ENCODE measurements at regions not wholly inside any gene's neighbourhood (a gene's known extent, or its start where the extent isn't known, plus 50 kb on each side); places are given as distances from the start of the nearest gene placed in this dataset.

DNA sequence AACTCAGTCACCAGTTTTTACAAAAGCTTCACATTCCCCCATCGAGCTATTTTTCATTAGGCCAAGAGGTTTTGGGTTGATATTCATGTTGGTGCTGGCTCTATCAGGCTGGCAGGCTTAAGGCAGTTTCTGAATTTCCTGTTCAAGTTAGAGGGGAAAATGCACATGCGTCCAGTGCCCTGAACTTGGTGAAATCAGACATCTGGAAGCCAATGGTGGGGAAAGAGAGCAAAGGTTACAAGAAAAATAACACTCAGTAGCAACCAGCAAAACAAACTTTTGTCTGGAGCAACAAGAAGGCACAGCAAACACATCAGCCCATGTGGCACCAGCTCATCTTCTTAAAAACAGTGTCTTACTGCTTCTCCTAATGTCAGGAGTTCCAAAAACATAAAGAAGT lies 155.6 kb upstream of the TSC22D2 start:
- TF ChIP-seq SUZ12 (IDR thresholded peaks at IDR 0.05; ENCODE audit: extremely low read depth, insufficient read depth, insufficient read length) (no peak), YY1 (IDR thresholded peaks at IDR 0.05; ENCODE audit: insufficient read depth, insufficient read length) (no peak), ZNF274 (IDR thresholded peaks at IDR 0.05; ENCODE audit: low read depth, low read length) (no peak)
- no peak for DNase-seq (ENCODE audit: low read depth, low spot score)
- Histone ChIP-seq H3K9ac (ENCODE audit: insufficient read length, low read depth) (no peak overlapping the region), H3K27me3 (ENCODE audit: insufficient read depth, insufficient read length) (no peaks in the 10 kb centered on the region), H3K4me3 (ENCODE audit: insufficient read length, low read depth) (no peak overlapping the region), H3K36me3 (ENCODE audit: insufficient read depth, insufficient read length, low read length) (no peaks in the 10 kb centered on the region), H3K9me3 (ENCODE audit: insufficient read depth, low read length) (no peaks in the 10 kb centered on the region), H3K4me1 (ENCODE audit: insufficient read depth, insufficient read length) (no peaks in the 10 kb centered on the region)

DNA sequence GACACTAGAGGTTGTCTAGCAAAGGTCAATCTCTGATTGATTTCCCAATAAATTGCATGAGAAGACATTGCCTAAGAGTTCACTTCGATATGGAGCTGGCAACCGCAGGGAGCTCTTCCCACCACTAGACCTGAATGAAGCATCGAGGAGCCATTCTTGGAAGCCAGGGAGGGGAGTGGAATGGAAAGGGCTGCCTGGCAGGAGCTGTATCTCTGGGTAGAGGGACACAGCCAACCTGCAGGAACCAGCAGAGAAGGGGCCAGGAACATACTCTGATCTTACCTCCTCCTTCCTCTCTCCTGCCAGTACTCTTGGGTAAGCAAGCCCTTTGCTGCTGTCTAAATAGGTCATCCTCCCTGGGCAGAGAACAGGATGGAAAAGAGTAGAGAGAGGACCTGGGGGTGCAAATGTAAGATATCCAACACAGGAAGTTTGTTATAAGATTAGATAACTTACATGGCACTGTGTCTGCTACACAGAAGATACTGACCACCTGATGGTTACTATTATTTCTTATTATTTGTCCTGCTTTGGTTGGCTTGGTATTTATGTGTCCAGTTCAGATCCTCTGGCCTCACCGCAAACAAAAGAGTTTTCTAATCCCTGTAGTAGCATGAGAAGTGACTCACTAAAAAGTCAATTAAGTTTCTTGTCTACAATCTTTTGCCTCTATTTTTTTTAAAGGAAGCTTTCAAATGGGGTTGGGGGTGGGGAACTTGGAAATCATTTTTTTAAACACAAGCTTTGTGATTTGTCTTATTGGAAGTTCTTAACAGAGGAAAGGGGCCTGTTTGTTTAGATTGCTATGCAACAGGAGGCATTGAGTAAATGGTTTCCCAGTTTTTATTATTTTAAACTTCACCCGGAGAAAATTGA lies 156.7 kb upstream of the TSC22D2 start:
- Histone ChIP-seq H3K27me3 (ENCODE audit: insufficient read depth, insufficient read length) (no peaks in the 10 kb centered on the region), H3K36me3 (ENCODE audit: insufficient read depth, insufficient read length, low read length) (no peaks in the 10 kb centered on the region), H3K9me3 (ENCODE audit: insufficient read depth, low read length) (no peaks in the 10 kb centered on the region), H3K9ac (ENCODE audit: insufficient read length, low read depth) (no peak overlapping the region), H3K4me1 (ENCODE audit: insufficient read depth, insufficient read length) (no peaks in the 10 kb centered on the region), H3K4me3 (ENCODE audit: insufficient read length, low read depth) (no peak overlapping the region)
- TF ChIP-seq YY1 (IDR thresholded peaks at IDR 0.05; ENCODE audit: insufficient read depth, insufficient read length) (no peak), ZNF274 (IDR thresholded peaks at IDR 0.05; ENCODE audit: low read depth, low read length) (no peak), SUZ12 (IDR thresholded peaks at IDR 0.05; ENCODE audit: extremely low read depth, insufficient read depth, insufficient read length) (no peak)
- no peak for DNase-seq (ENCODE audit: low read depth, low spot score)

DNA sequence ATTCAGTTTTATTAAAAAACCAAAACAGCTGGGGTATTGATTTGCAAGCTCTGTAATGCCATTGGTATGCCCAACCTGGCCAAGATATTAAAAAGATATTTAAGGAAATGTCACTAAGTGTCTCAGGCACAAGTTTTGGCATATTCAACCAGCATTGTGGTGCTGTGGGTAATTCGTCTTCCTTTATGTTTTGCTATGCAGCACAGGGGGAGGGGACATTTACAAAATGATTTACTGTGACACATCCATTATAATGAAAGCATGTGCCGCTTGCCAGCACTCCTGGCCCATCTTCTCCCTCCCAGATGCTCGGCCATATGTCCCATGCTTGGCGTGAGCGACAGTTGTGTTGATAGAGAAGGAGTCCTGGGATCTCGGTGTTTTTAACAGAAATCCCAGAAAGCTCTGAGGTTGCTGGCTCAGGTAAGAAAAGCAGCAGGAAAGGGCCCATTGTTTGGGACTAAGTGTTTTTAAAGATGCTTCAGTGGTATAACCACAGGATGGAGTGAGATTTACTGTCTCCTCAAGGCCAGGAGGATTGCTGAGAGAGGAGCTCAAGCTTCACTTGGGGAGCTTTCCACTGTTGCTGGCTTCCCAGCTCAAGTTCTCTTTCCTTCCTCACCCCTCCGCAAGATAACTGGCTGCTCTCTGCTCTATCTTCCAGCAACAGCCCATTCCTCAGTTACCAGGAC lies 158.2 kb upstream of the TSC22D2 start:
- no peak for DNase-seq (ENCODE audit: low read depth, low spot score)
- Histone ChIP-seq H3K36me3 (ENCODE audit: insufficient read depth, insufficient read length, low read length) (no peaks in the 10 kb centered on the region), H3K4me3 (ENCODE audit: insufficient read length, low read depth) (no peak overlapping the region), H3K9me3 (ENCODE audit: insufficient read depth, low read length) (no peaks in the 10 kb centered on the region), H3K27me3 (ENCODE audit: insufficient read depth, insufficient read length) (no peaks in the 10 kb centered on the region), H3K4me1 (ENCODE audit: insufficient read depth, insufficient read length) (no peaks in the 10 kb centered on the region), H3K9ac (ENCODE audit: insufficient read length, low read depth) (no peak overlapping the region)
- no peak for TF ChIP-seq SUZ12 (IDR thresholded peaks at IDR 0.05; ENCODE audit: extremely low read depth, insufficient read depth, insufficient read length)
- no peak for TF ChIP-seq YY1 (IDR thresholded peaks at IDR 0.05; ENCODE audit: insufficient read depth, insufficient read length)
- TF ChIP-seq ZNF274 (IDR thresholded peaks at IDR 0.05; ENCODE audit: low read depth, low read length): no peak

DNA sequence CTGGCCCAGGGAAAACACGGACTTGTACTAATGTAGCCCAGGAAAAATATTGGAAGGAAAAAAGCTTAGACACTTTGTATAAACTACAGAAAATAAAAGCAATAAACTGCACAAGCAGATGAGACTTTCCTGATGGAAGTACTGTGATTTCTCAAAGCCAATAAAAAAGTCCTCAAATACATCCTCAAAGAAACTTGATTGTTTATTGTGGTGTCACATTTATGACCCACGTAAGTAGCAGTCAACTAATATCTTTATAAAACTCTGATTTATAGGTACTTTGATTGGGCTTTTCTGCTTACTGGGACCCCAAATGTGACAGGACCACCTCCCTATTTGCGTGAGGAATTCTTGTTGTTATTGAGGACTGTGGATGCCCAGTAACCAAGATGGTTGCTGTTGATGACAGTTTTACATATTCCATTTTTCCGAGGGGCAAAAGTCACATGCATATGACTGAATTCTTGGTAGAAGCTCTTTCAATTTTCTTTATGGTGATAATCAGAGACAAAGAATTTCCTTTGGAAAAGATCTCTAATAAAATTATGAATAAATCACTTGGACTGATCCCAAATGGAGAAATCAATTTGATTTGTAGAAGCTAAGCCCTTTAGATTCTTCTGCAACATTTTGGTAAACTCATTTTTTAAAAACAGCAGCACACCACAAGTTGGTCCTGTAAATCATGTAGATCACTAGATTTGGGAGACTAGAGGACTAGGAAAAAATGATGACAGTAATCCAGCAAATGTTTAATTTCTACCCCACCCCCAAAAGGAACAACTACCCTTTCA lies 159.0 kb upstream of the TSC22D2 start:
- H3K9ac ChIP-seq (ENCODE audit: insufficient read length, low read depth): peak overlapping the region; percentile 34
- H3K4me1 ChIP-seq (ENCODE audit: insufficient read depth, insufficient read length): no peaks in the 10 kb centered on the region
- H3K4me3 ChIP-seq (ENCODE audit: insufficient read length, low read depth): no peak overlapping the region
- H3K36me3 ChIP-seq (ENCODE audit: insufficient read depth, insufficient read length, low read length): no peaks in the 10 kb centered on the region
- TF ChIP-seq ZNF274 (IDR thresholded peaks at IDR 0.05; ENCODE audit: low read depth, low read length) (no peak), SUZ12 (IDR thresholded peaks at IDR 0.05; ENCODE audit: extremely low read depth, insufficient read depth, insufficient read length) (no peak), YY1 (IDR thresholded peaks at IDR 0.05; ENCODE audit: insufficient read depth, insufficient read length) (no peak)
- no peaks in the 10 kb centered on the region for H3K9me3 ChIP-seq (ENCODE audit: insufficient read depth, low read length)
- DNase-seq (ENCODE audit: low read depth, low spot score): no peak
- H3K27me3 ChIP-seq (ENCODE audit: insufficient read depth, insufficient read length): no peaks in the 10 kb centered on the region

DNA sequence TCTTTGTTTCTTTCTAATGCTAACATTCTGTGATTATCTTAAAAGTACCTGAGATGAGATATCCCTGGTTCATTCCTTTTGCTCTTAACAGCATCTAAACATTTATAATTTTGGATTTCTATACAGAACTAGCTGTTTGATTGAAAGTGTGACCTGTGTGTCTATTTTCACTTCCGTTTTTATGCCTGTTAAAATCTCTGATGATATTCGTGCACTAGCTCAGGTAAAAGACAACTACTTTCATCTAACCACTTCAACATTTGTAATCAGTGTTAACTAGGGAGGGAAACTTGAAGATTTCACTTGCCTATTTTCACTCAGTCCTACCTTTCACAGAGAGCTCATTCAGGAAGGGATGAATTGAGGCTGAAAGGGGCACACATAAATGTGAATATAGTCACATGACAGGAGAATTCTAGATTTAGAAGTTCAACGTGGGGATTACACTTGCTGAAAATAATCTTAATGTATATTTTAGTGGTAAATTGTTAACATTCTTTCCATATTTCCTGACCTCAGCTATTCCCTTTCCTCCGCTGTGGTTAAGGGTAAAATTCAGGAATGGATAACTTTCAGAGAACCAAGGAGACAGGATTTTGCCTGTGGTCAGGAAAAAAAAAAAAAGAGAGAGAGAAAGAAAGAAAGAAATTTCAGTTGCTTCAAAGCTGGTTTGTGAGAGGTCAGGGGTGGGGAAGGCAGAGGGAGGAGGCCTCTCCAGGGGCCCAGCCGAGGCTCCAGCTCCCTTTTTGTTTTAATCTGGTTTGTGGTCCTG lies 159.8 kb upstream of the TSC22D2 start:
- Histone ChIP-seq H3K9me3 (ENCODE audit: insufficient read depth, low read length) (no peaks in the 10 kb centered on the region), H3K27me3 (ENCODE audit: insufficient read depth, insufficient read length) (no peaks in the 10 kb centered on the region), H3K4me1 (ENCODE audit: insufficient read depth, insufficient read length) (no peaks in the 10 kb centered on the region), H3K36me3 (ENCODE audit: insufficient read depth, insufficient read length, low read length) (no peaks in the 10 kb centered on the region), H3K9ac (ENCODE audit: insufficient read length, low read depth) (peak overlapping the region; percentile 34), H3K4me3 (ENCODE audit: insufficient read length, low read depth) (no peak overlapping the region)
- DNase-seq (ENCODE audit: low read depth, low spot score): no peak
- TF ChIP-seq ZNF274 (IDR thresholded peaks at IDR 0.05; ENCODE audit: low read depth, low read length): no peak
- no peak for TF ChIP-seq SUZ12 (IDR thresholded peaks at IDR 0.05; ENCODE audit: extremely low read depth, insufficient read depth, insufficient read length)

DNA sequence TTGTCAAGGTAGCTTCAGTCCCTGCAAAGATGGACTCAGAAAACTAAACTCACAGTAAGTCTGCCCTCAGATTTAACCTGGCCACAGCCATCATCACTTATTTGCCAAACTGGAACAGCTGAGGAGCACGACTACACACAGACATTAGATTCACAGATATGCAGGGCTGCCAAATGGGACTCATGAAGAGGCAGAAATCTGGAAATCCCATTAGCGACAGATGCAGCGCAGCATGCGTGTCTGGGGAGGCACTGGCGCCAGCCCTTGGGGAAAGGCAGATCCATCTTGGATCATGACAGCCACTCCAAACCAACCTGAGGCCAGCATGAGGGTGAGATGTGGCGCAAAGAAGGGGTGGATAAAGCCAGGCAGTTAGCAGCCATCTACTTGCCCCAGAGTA lies 160.7 kb upstream of the TSC22D2 start:
- no peaks in the 10 kb centered on the region for H3K4me1 ChIP-seq (ENCODE audit: insufficient read depth, insufficient read length)
- DNase-seq (ENCODE audit: low read depth, low spot score): no peak

More for the DNA sequence above, 160.7 kb upstream of the TSC22D2 start:
- no peak overlapping the region for H3K4me3 ChIP-seq (ENCODE audit: insufficient read length, low read depth)
- no peaks in the 10 kb centered on the region for H3K9me3 ChIP-seq (ENCODE audit: insufficient read depth, low read length)
- H3K27me3 ChIP-seq (ENCODE audit: insufficient read depth, insufficient read length): no peaks in the 10 kb centered on the region
- no peaks in the 10 kb centered on the region for H3K36me3 ChIP-seq (ENCODE audit: insufficient read depth, insufficient read length, low read length)
- no peak overlapping the region for H3K9ac ChIP-seq (ENCODE audit: insufficient read length, low read depth)
- TF ChIP-seq ZNF274 (IDR thresholded peaks at IDR 0.05; ENCODE audit: low read depth, low read length): no peak
- TF ChIP-seq SUZ12 (IDR thresholded peaks at IDR 0.05; ENCODE audit: extremely low read depth, insufficient read depth, insufficient read length): no peak
- no peak for TF ChIP-seq YY1 (IDR thresholded peaks at IDR 0.05; ENCODE audit: insufficient read depth, insufficient read length)

Measured in NT2/D1 (cell line).